Testis (tissue), 2 donors: ENCODE measurements at regions not wholly inside any gene's neighbourhood (a gene's known extent, or its start where the extent isn't known, plus 50 kb on each side); places are given as distances from the start of the nearest gene placed in this dataset.

Experiments
- DNase-seq: peaks from one replicate; pipeline ENCODE4 v3.0.0-alpha.2; 2019
- H3K27ac ChIP-seq, 2 donors: fragments of 200-600 bp; sonication (generic); one replicate each; pipeline ENCODE4 v1.5.1; 2019
- H3K27me3 ChIP-seq: fragments of 200-600 bp; sonication (generic); one replicate; pipeline ENCODE4 v1.5.1; 2019
- H3K36me3 ChIP-seq: fragments of 200-600 bp; sonication (generic); one replicate; pipeline ENCODE4 v1.5.1; 2017; ENCODE audit warnings: low read depth; ENCODE audit errors: missing control alignments
- H3K4me1 ChIP-seq: fragments of 200-600 bp; sonication (generic); one replicate; pipeline ENCODE4 v1.5.1; 2019
- H3K4me3 ChIP-seq, 2 donors: fragments of 200-600 bp; sonication (generic); one replicate each; pipeline ENCODE4 v1.5.1; 2017 to 2019
- H3K9me3 ChIP-seq: fragments of 200-600 bp; sonication (generic); one replicate; pipeline ENCODE4 v1.5.1; 2017
- POLR2A ChIP-seq: fragments of 450-650 bp; IDR thresholded peaks from one replicate; pipeline ENCODE4 v1.6.1; 2017; ENCODE audit warnings: antibody characterized with exemption, mild to moderate bottlenecking, moderate library complexity
- WGBS, 2 donors: methylation state at CpG; one replicate each; pipeline ENCODE4 v1.1.5; 2018; 5-methylcytosine and 5-hydroxymethylcytosine counted together
- intact Hi-C: fragments of 100-400 bp; cut with DNase I; formaldehyde crosslinking; loops from one replicate; pipeline ENCODE4 v1.15.1; 2023; ENCODE audit warnings: low total_unique reads
- TF ChIP-seq, protein P1 (sequence below), 3 experiments: fragments of 450-650 bp in 2 of 3; fragments of 200-600 bp in 1 of 3; sonication (generic) in 1 of 3; IDR thresholded peaks; one replicate each; pipeline ENCODE4 v1.5.1; 2016 to 2019; ENCODE audit warnings: antibody characterized with exemption in 3 of 3, mild to moderate bottlenecking in 2 of 3, moderate library complexity in 1 of 3

GRCh38 chr1:232476538-232476950, 153.4 kb downstream of the SIPA1L2 start:
- Histone ChIP-seq H3K4me3 (no peak overlapping the region), H3K36me3 (no peaks in the 10 kb centered on the region), H3K9me3 (no peaks in the 10 kb centered on the region), H3K27ac (no peak overlapping the region), H3K4me1 (no peaks in the 10 kb centered on the region), H3K27me3 (no peaks in the 10 kb centered on the region)
- 82 to 89% methylated on average over 2 of the region's 2 CpGs for WGBS, 2 donors
- intact Hi-C loops, result no loop called here
- TF ChIP-seq POLR2A, result no peak
- TF ChIP-seq, protein P1, sequence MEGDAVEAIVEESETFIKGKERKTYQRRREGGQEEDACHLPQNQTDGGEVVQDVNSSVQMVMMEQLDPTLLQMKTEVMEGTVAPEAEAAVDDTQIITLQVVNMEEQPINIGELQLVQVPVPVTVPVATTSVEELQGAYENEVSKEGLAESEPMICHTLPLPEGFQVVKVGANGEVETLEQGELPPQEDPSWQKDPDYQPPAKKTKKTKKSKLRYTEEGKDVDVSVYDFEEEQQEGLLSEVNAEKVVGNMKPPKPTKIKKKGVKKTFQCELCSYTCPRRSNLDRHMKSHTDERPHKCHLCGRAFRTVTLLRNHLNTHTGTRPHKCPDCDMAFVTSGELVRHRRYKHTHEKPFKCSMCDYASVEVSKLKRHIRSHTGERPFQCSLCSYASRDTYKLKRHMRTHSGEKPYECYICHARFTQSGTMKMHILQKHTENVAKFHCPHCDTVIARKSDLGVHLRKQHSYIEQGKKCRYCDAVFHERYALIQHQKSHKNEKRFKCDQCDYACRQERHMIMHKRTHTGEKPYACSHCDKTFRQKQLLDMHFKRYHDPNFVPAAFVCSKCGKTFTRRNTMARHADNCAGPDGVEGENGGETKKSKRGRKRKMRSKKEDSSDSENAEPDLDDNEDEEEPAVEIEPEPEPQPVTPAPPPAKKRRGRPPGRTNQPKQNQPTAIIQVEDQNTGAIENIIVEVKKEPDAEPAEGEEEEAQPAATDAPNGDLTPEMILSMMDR (IDR thresholded peaks at IDR 0.05), result no peak
- no peak for DNase-seq

DNA sequence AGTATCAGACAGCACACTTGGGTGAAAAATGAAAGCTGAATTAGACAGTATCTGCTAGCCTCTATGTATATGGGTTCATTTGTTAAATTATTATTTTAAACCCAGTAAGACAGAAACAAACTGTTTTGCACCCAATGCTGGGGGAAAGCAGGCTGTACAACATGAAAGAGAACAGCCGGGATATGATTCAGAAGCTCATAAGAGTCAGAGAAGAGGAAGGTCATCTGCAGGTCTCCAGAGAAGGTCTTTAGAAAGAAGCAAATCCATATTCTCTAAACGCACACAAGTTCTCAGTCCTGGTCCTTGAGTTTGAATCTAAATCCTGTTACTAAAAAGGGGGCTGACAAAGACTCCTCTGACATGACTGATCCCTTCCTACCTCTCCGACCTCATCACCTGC, 155.1 kb downstream of the SIPA1L2 start:
- WGBS, 2 donors, result 78 to 85% methylated on average over 3 of the region's 3 CpGs
- Histone ChIP-seq H3K27ac (no peak overlapping the region), H3K9me3 (no peaks in the 10 kb centered on the region), H3K4me1 (no peaks in the 10 kb centered on the region), H3K36me3 (no peaks in the 10 kb centered on the region), H3K4me3 (no peak overlapping the region), H3K27me3 (no peaks in the 10 kb centered on the region)
- intact Hi-C loops, result no loop called here
- TF ChIP-seq, protein P1 (IDR thresholded peaks at IDR 0.05), result no peak
- TF ChIP-seq POLR2A, result no peak
- DNase-seq, result no peak

GRCh38 chr1:232473900-232474299, 156.0 kb downstream of the SIPA1L2 start:
- TF ChIP-seq, protein P1 (IDR thresholded peaks at IDR 0.05), result no peak
- TF ChIP-seq POLR2A, result no peak
- Histone ChIP-seq H3K36me3 (no peaks in the 10 kb centered on the region), H3K4me1 (no peaks in the 10 kb centered on the region), H3K4me3 (no peak overlapping the region), H3K27me3 (no peaks in the 10 kb centered on the region), H3K27ac (no peak overlapping the region), H3K9me3 (no peaks in the 10 kb centered on the region)
- intact Hi-C loops, result no loop called here
- DNase-seq, result no peak
- 89 to 95% methylated on average over 4 of the region's 4 CpGs for WGBS, 2 donors

DNA sequence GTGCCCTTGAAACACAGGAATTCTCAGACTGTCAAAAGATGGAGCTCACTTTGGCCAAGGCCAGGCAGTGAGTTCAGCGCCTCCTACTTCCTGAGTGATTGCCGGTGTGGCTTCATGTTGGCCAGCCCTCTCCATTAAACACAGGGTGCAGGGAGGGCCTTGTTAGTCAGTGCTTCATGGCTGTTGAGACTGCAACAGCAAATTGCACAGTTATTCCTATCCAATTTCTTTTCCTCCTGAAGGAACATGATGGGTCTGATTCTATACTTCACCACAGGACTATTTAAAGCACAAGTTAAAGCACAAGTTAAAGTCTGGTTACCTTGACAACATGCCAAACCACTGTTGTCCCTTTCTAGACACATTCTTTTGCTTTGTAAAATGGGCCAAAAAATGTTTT, 156.6 kb downstream of the SIPA1L2 start:
- Histone ChIP-seq H3K36me3 (no peaks in the 10 kb centered on the region), H3K27ac (no peak overlapping the region), H3K4me1 (no peaks in the 10 kb centered on the region), H3K9me3 (no peaks in the 10 kb centered on the region), H3K4me3 (no peak overlapping the region), H3K27me3 (no peaks in the 10 kb centered on the region)
- intact Hi-C loops, result no loop called here
- DNase-seq, result no peak
- no peak for TF ChIP-seq POLR2A
- TF ChIP-seq, protein P1 (IDR thresholded peaks at IDR 0.05), result no peak
- 41 to 42% methylated on average over 2 of the region's 2 CpGs for WGBS, 2 donors

DNA sequence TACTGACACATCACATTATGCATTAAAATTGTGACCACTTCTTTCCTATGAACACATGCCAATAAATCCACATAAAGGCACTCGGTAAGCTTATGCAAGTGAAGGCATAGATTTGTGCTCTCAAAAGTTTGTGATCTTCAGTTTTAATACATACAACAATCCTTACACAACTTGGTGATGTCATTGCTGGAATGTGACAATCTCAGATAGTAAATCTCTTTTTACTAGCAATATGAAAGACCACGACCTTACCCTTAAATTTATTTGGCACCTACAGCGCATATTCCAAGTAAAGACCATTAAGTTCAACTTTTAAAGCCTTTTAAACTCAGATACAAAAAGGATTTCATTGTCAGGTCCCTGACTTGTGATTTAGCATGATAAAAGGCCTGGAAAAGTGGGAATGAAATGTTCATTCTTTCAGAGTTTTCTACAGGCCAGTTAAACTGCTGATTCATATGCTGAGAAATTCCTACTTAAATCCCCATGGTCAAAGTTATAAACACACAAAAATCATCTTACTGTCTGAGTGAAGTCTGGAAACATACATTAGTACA, 157.4 kb downstream of the SIPA1L2 start:
- no peaks in the 10 kb centered on the region for H3K27me3 ChIP-seq
- DNase-seq, result no peak
- no peaks in the 10 kb centered on the region for H3K36me3 ChIP-seq
- H3K9me3 ChIP-seq, result no peaks in the 10 kb centered on the region
- intact Hi-C loops, result no loop called here
- H3K27ac ChIP-seq, result no peak overlapping the region
- no peaks in the 10 kb centered on the region for H3K4me1 ChIP-seq
- H3K4me3 ChIP-seq, result no peak overlapping the region
- TF ChIP-seq, protein P1 (IDR thresholded peaks at IDR 0.05), result no peak
- TF ChIP-seq POLR2A, result no peak
- WGBS, 2 donors, result 80% methylated on average over 3 of the region's 3 CpGs
